Kidney epithelial cell (primary cell): ENCODE measurements at regions not wholly inside any gene's neighbourhood (a gene's known extent, or its start where the extent isn't known, plus 50 kb on each side); places are given as distances from the start of the nearest gene placed in this dataset.

Experiments
- DNase-seq: peaks from one replicate; pipeline ENCODE4 v3.0.0-alpha.2; 2010; ENCODE audit warnings: low read depth
- H3K27me3 ChIP-seq: 2 replicates; pipeline ENCODE4 v1.6.0; 2011; ENCODE audit warnings: low read length; ENCODE audit not compliant: control insufficient read depth, insufficient read depth
- H3K36me3 ChIP-seq: 2 replicates; pipeline ENCODE4 v1.5.1; 2011; ENCODE audit warnings: low read length; ENCODE audit not compliant: control insufficient read depth, insufficient read depth
- H3K4me3 ChIP-seq: 2 replicates; pipeline ENCODE4 v1.5.1; 2011; ENCODE audit warnings: low read depth, mild to moderate bottlenecking, control low read depth, low read length
- TF ChIP-seq, protein P1 (sequence below): IDR thresholded peaks from 2 replicates; pipeline ENCODE4 v1.5.1; 2011; ENCODE audit warnings: mild to moderate bottlenecking, moderate library complexity, low read length, control low read depth, inconsistent platforms; ENCODE audit not compliant: insufficient read depth, poor library complexity, severe bottlenecking

DNA sequence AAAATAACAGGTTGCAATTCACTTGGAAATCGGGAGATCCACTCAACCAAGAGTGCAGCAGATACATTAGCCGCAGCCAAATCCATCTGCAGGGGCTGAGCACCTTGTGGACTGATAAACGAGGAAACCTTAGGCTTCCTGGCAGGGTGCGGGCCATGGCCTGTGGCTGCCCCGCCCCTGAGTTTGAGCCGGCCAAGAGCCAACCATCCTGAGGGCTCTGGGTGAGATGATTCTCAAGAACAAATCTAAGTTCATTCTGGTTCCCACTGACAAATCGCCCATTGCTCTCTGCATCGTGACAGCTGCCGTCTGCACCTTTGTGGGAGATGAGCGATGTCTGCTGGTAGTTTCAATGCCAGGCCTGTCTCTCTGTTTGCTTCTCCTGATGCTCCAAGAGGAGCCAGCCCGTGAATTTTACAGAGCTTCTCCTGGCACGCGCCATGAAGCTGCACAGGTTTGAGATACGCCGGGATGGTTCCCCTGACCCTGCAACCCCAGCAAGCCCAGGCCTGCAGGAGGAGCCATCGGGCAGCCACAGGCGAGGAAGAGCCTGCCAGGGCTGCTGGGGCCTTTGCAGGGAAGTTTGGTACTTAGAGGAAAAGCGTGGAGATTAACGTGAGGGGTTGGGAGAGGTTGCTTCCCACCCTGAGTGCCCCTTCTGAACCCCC, 154.0 kb downstream of the OLFM1 start:
- DNase-seq: no peak
- TF ChIP-seq, protein P1, sequence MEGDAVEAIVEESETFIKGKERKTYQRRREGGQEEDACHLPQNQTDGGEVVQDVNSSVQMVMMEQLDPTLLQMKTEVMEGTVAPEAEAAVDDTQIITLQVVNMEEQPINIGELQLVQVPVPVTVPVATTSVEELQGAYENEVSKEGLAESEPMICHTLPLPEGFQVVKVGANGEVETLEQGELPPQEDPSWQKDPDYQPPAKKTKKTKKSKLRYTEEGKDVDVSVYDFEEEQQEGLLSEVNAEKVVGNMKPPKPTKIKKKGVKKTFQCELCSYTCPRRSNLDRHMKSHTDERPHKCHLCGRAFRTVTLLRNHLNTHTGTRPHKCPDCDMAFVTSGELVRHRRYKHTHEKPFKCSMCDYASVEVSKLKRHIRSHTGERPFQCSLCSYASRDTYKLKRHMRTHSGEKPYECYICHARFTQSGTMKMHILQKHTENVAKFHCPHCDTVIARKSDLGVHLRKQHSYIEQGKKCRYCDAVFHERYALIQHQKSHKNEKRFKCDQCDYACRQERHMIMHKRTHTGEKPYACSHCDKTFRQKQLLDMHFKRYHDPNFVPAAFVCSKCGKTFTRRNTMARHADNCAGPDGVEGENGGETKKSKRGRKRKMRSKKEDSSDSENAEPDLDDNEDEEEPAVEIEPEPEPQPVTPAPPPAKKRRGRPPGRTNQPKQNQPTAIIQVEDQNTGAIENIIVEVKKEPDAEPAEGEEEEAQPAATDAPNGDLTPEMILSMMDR: no peak
- H3K36me3 ChIP-seq: no peaks in the 10 kb centered on the region
- H3K27me3 ChIP-seq: no peaks in the 10 kb centered on the region
- H3K4me3 ChIP-seq: no peak overlapping the region

DNA sequence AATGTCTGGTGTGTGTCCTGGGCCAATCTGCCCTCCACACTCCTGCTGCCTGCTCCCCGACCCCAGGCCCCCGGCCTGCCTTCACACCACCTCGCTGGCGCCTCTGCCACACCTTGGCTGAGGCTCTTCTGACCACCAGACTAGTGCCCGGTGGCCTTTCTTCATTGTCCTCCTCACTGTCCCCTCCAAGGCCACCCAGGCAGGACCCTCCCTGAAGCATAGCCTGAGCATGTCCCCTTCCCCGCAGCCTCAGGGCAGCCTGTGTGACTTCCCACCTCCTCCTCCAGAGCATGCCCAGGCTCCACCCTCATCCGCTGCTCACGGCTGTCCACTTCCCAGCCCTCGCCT, 154.6 kb downstream of the OLFM1 start:
- no peak for DNase-seq
- H3K27me3 ChIP-seq: no peaks in the 10 kb centered on the region
- no peak overlapping the region for H3K4me3 ChIP-seq
- H3K36me3 ChIP-seq: no peaks in the 10 kb centered on the region
- TF ChIP-seq, protein P1: no peak

DNA sequence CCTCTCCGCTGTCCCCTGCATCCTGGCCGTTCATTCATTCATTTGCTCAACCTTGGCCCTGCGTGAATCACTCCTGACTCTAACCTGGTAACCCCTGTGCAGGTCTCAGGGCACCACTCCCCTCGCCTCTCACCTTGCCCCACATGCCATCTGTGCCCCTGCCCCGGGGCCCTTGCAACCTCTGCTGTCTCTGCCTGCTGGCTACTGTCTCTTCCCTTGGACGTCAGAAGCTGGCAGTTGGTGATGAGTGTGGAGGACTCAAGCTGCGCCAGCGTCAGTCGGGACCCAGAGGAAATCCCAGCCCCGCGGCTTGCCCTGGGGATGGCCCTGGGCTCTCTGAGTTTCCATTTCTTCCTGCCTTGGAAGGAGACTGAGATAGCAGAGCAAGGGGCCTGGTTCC, 154.9 kb downstream of the OLFM1 start:
- no peak for DNase-seq
- Histone ChIP-seq H3K4me3 (no peak overlapping the region), H3K27me3 (no peaks in the 10 kb centered on the region), H3K36me3 (no peaks in the 10 kb centered on the region)
- TF ChIP-seq, protein P1: no peak

DNA sequence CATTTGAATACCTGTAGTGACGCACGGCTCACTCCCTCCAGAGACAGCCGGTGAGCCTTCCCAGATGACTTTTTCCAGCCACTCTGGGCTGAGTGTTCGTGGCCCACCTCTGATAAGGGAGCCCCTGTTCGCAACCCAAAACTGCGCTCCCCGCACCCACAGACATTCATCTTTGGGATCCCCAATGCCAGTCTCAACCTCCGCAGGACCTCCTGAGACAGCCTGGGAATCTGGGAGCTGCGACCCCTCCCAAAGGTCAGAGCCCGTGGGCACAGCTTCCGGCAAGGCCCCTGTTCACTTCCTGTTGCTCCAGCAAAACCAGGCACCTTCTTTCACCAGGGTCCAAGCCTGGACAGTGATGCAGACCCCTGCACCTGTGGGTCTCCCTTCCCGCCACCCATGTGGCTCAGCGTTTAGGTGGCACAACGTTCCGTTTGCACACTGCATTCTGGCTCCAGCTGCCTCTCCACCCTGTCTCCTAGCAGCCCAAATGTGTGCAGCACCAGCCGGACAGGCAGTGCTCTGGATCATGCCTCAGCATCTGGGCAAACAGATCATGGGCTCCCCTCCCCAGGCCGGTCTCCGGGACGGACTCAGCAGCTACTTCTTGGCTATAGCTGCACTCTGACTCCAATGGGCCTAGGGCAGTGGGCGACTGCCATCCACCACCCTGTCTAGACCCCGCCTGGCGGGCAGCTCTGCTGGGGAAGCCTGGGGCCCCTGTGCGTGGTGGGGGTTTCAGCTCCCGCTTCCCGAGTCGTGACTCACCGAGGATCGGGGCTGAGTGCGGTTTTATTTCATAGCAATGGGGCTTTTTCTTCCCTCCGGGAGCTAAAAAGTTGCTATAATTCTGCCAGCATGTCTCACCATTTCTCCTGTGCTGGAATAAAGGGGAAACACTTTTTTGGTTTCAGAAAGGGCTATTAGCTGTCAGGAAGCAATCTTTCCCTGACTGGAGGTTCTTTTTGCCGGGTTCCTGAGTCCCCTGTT, 156.0 kb downstream of the OLFM1 start:
- DNase-seq: no peak
- no peaks in the 10 kb centered on the region for H3K27me3 ChIP-seq
- TF ChIP-seq, protein P1: no peak
- no peak overlapping the region for H3K4me3 ChIP-seq
- H3K36me3 ChIP-seq: no peaks in the 10 kb centered on the region

DNA sequence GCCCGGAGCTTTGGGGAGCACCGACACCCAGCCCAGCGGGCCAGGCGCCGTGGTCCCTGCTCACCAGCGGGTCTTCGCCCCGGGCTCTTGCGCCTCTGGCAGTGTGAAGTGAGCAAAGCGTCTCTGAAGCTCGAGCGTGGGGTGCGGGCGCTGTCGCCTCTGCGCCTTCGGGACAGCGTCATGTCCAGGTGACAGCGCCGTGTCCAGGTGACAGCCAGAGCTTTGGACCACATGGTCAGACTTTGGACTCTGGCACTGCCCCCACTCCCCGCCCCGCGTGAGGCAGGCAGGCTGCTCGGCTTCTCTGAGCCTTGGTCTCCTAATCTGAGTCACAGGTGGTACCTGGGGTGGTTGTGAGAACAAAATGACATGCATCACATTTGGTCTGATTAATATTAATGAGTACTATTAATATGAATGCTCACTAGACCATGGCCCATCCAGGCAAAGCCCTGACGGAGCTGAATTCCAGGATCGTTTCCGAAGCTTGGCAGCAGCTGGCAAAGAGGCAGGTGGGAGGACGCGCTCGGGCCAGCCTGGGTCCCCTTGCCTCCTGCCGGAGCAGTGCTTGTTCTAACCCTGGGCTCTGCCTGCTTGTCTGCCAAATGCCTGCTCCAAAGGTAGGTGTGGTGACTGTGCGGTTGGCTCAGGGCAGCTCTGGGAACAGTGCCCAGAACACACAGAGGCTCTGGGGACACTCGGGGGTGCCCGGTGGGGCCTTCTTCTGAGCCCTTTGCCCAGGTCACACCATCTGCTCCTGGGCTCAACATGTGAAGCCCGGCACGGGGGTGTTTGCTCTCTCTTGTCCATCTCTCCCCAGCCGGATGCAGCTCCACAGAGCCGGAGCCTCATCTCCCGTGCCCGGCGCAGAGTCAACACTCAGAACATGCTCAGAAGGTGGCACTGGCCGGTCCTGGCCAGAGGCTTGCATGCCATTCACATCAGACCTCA, 157.1 kb downstream of the OLFM1 start:
- no peaks in the 10 kb centered on the region for H3K36me3 ChIP-seq
- no peak overlapping the region for H3K4me3 ChIP-seq
- H3K27me3 ChIP-seq: no peaks in the 10 kb centered on the region
- TF ChIP-seq, protein P1: no peak
- DNase-seq: no peak
